ENCODE measurements at regions not wholly inside any gene's neighbourhood (a gene's known extent, or its start where the extent isn't known, plus 50 kb on each side); places are given as distances from the start of the nearest gene placed in this dataset.

DNA sequence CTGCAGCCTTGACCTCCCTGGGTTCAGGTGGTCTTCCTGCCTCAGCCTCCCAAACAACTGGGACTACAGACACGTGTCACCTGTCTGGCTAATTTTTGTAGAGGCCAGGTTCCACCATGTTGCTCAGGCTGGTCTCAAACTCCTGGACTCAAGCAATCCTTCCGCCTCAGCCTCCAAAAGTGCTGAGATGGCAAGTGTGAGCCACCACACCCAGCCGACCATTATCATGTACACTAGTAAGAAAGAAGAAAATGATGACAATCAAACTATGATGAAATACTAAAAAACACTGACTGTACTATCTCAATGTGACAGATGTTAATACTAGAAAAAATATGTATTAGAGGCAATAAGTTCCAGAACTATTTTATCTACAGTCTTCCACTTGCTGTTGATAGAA, 420.9 kb downstream of the TRIB2 start:
- in situ Hi-C loops (cut with HindIII; ENCODE audit: low sequenced_read_pairs) = no loop called here

DNA sequence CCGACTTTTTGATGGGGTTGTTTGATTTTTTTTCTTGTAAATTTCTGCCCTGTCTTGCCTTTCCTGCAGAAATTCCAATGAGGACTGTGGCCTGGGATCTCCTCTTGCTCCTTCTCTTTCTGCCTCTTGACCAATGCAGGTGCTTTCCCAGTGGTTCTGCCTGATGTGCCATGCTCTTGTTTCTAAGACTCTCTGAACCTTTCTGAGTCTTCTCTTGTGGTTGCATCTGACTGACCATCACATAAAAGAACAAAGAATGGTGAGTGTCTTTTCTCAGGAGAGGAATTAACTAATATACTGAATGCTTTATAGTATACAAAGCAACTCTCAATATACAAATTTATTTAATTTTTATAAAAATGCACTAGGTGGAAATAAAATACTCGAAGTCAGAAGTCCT, 424.6 kb downstream of the TRIB2 start:
- in situ Hi-C loops (cut with HindIII; ENCODE audit: low sequenced_read_pairs) = no loop called here

DNA sequence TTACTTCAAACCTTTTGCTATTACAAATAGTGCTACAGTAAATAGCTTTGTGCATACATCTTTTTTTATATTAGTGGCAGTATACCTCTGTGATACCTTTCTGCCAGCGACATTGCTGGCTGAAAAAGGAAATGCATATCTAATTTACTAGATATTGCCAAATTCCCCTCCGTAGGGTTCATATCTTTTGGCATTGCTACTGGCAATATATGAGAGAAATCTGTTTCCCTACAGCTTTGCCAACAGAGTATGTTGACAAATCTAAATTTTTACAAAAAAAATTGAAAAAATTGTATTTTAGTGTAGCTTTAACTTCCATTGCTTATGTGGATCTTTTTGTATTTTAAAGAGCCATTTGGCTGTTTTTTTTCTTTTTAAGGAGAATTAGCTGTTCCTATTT, 426.7 kb downstream of the TRIB2 start:
- in situ Hi-C loops (cut with HindIII; ENCODE audit: low sequenced_read_pairs) = no loop called here

DNA sequence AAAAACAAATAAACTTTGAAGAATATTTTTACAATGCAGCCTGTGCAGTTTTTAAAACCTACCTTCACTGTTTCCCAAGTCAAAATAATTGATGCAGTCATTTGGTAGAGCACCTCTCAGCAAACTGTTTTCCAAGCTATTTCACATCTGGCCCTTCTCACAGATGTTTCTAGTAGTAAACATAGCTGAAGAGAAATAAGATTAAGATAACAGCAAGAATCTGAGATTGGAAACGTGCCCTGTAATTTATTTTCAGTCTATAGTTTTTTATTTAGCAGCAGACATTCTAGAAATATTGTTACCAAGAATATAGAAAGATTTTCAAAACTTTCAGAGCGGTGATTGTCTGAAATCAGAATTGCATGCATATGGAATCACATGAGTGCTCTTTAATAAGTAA, 440.2 kb downstream of the TRIB2 start:
- in situ Hi-C loops (cut with HindIII; ENCODE audit: low sequenced_read_pairs) = no loop called here

DNA sequence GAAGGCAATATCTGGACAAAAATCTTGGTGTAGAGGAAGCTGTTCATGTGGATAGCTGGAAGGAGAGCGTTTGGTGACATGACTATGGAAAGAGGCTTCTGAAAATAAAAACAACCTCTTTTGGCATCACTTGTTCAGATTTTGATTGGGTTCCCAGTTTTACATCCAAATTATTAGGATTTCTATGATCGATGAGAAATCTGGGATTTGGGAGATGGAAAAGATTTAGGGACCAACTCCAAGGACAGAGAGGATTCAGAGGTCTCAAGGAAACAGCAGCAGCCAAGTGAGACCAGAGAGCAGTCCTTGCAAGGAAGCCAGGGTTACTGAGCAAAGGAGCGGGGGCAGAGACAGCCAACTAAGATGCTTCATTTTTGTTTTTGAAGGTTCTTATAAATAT, 441.7 kb downstream of the TRIB2 start:
- in situ Hi-C loops (cut with HindIII; ENCODE audit: low sequenced_read_pairs) = no loop called here

DNA sequence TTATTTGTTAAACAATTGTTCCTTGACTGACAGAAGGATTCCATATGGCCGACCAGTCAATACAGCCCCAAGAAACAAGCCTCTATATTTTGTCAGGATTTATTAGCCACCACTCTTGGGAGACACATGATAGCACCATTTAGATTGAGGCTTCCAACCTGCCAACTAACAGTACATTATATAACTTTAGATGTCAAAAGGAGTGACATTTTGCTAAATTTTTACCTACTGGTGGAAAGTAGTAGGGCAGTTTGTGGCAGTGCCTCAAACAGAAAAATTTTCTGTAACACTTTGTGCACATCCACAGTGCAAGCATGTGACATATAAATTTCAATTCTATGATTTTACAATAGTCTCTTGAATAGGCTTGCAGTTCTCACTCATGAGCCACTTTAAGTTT, 464.0 kb downstream of the TRIB2 start:
- in situ Hi-C loops (cut with HindIII; ENCODE audit: low sequenced_read_pairs) = no loop called here

DNA sequence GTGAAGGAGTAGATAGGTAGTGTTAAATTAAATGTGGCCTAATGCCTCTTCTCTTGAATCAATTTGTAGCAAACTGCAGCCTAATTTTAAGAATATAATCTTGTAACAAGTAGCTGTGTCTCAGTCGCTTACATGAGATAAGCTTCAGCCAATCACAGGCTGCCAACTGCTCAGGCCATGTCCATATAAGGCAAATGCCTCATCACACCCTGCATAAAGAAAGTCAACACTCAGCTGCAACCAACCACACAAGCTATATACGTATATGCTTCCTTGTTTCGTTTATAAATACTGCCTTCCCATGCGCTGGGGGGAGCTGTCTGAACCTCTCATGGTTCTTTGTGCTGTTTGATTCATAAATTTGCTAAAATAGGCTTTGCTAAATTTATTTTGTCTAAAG, 476.3 kb downstream of the TRIB2 start:
- in situ Hi-C loops (cut with HindIII; ENCODE audit: low sequenced_read_pairs) = no loop called here

DNA sequence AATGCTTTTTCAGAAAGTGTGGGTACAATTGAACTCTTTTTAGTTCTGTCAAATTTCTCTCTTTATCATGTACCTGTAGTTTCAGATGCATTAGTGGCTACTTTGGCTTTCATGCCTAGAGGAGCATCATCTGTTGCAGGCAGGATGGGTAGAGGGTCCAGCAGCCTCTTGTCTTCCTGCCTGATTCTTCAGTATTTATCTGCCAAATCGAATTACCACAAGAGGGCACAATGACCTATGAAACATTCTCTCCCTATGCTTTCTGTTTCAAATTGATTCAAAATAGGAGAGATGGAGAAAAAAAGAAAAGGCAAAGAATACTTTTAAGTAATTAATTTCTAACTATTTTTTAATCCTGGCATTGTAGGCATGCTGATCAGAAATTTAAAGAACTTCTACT, 477.2 kb downstream of the TRIB2 start:
- in situ Hi-C loops (cut with HindIII; ENCODE audit: low sequenced_read_pairs) = no loop called here

DNA sequence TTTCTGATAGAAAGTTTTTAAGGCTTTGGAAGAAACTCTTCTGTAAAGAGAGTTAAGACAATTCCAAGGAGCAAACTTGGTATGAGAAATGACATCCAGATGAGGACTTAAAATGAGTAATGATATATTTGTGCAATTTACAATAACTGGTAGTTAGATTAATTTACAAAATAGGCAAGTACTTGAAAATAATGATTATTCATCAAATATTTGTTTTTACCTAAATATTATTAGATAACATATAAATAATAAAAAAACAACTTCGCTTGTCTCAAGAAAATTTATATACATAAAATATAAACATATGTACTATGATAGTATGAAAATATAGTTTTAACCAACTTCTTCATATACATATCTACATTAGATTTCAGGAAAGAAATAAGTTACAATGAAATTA, 478.5 kb downstream of the TRIB2 start:
- in situ Hi-C loops (cut with HindIII; ENCODE audit: low sequenced_read_pairs) = no loop called here

DNA sequence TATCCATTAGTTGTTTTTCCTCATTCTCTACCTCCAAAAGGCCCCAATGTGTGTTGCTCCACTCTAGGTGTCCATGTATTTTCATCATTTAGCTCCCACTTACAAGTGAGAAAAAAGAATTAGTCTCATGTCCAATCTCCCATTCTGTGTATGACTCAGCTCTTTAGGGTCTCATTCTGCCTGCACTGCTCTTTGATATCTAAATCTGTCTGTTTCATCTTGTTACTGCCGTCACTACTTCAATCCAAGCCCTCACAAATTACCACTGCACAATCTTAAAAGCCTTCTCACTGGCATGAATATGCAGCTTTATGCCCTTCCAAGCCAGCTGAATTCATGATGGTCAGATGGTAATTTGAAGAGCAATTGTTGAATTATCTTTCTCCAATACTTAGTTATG, 480.5 kb downstream of the TRIB2 start:
- in situ Hi-C loops (cut with HindIII; ENCODE audit: low sequenced_read_pairs) = no loop called here

DNA sequence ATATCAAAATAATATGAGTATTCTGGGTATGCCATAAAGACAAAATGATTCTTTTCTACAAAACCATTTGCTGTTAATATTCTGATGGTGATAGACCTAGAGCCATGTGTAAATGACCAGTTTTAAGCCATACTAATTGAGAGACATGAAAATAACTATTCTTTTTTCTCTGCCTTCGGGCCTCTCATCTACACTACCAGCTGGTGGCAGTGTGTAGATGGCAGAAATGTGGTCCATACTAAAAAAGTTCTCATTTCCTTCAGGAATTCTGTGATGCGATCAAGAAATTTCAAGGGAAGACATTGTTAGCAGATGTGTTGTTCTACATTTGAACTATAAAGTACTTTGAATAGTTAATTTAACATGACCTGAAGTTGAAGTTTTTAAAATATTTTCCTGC, 485.2 kb downstream of the TRIB2 start:
- in situ Hi-C loops (cut with HindIII; ENCODE audit: low sequenced_read_pairs) = no loop called here

DNA sequence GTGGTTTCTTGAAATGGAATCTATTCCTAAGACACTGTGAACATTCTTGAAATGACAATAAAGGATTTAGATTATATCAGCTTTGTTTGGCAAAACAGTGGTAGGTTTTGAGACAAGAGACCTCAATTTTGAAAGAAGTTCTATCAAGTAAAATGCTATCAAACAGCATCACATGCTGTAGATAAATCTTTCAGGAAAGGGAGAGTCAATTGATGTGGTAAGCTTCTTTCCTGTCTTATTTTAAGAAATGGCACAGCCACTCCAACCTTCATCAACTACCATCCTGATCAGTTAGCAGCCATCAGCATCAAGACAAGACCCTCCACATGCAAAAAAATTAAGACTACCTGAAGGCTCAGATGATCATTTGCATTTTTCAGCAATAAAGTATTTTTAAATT, 495.4 kb downstream of the TRIB2 start:
- in situ Hi-C loops (cut with HindIII; ENCODE audit: low sequenced_read_pairs) = no loop called here

DNA sequence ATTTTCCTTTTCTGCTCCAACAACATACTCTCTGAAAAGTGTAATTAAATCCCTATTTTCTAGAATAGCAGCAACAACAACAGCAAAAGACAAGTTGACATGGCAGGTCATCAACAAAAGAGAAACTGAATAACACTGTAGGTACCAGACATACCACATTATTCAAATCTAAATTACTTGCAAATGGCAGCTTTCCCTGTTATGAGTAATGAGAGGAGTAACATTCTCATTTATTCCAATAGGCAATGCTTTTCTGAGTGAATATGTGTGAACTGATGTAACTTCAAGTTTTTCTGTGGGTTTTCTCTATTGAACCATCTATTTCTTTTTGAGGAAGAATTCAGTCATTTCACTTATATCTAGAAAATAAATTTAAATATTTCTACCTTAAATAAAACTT, 501.5 kb downstream of the TRIB2 start:
- in situ Hi-C loops (cut with HindIII; ENCODE audit: low sequenced_read_pairs) = no loop called here

DNA sequence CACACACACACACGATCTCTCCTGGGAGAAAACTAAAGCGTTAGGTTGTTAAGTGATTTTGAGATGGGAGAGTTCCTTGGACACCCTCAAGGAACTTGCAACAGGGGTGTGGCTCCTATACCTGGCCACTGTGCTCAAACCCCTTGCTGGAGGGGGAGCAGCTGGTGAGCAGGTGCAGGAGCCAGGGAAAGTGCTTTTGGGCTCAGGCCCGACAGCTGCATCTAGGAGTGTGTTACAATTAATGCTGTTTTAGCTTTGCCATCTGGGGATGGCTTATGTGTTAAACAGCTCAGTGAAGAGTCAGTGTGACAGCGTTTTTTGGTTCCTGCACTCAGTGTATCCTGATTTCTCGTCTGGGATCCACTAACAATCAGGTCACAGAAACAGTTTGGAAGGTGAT, 510.8 kb downstream of the TRIB2 start:
- in situ Hi-C loops (cut with HindIII; ENCODE audit: low sequenced_read_pairs) = no loop called here

DNA sequence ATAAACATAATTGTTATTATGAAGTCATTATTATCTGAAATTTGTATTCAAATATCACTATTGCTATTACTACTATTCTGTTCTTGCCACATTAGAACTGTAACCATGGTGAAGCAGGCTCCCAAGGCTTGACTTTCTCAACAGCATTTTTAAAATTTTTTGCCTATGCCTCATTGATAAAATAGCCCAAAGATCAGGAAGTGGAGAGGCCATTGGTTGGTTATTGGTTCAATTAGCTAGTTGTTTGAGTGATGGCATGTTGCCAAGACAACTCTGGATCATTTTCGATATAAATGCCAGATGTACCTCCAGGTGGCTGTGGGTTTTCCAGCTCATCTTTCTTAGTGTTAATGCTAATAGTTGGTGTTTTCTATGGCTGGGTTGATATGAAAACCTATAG, 513.5 kb downstream of the TRIB2 start:
- in situ Hi-C loops (cut with HindIII; ENCODE audit: low sequenced_read_pairs) = no loop called here

DNA sequence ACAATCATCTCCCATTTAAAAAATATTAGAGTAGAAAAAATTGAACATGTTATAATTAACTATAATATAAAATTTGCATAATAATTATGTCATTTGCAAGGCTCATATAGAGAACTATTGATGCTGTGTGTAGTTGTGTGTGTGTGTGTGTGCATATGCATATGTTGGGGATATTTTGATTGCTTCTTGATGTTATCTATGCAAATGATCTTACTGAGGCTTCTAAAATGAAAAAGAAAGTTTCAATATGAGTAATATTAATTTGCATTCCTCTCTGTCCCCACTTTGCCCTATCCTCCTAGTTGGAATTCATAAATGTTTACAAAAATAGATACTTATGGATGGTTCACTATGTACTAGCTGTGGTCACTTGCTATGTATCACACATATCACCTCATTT, 523.3 kb downstream of the TRIB2 start:
- in situ Hi-C loops (cut with HindIII; ENCODE audit: low sequenced_read_pairs) = no loop called here

DNA sequence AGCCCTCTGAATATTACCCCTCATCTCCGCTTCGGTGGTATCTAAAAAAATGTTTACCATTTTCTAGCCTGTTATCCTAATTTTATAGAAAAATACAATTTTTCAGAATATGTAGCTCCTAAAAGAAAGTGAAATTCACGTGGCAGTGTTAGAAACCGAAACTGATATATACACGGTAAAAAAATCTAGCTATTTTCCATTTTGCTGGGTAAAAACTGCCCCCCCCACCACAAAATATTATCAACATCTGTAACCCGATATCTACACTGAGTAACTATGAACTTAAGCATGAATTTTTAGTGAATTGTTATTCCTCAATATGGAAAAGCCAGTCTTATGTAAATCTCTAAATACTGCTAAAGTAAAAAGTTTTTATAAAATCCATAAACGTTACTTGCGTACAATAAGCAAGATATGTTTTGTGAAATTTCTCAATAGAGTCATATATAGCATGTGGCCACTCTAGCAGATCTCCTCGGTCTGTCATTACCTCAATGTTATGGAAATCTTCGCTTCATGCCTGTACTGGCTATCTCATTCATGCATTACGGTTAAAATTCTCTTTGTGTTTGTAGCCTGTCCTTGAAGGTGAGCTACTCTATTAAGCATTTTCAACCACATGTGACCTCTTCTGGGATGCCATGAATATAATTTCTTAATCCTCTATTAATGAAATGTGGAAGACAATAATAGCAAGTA, 524.2 kb downstream of the TRIB2 start:
- in situ Hi-C loops (cut with HindIII; ENCODE audit: low sequenced_read_pairs) = no loop called here

DNA sequence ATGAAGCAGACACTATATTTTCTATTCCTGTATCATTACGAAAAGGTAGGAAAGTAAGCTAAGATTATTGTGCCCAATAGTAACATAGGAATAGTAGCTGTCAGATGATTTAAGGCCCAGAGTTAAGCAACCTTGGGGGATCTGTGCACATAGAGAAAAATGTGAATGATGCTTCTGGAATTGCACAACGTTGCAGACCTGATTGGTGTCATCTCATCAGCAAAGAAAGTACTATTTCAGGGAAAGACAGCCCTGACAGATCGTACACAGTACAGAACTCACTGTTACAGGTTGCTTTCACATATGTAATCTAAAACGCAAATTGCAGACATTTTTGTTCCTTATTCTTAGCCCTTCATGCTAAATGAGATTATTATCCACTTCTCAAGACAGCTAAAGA, 535.9 kb downstream of the TRIB2 start:
- in situ Hi-C loops (cut with HindIII; ENCODE audit: low sequenced_read_pairs) = no loop called here

DNA sequence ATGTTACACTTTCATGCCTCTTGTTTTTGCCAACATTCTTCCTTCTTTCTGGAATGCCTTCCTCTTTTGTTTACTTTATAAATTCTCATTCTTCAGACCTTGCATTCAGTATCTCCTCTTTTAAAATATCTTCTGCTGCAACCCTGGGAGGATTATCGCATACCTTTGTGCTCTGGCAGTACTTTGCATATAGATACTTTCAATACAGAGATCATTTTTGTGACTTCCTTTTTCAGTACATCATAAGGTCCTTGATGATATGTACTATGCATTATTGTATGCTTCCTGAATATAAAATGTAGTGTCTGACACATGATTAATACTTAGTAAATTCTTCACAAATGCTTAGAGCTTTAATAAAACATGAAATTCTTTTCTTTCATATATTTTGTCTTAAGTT, 538.7 kb downstream of the TRIB2 start:
- in situ Hi-C loops (cut with HindIII; ENCODE audit: low sequenced_read_pairs) = no loop called here

DNA sequence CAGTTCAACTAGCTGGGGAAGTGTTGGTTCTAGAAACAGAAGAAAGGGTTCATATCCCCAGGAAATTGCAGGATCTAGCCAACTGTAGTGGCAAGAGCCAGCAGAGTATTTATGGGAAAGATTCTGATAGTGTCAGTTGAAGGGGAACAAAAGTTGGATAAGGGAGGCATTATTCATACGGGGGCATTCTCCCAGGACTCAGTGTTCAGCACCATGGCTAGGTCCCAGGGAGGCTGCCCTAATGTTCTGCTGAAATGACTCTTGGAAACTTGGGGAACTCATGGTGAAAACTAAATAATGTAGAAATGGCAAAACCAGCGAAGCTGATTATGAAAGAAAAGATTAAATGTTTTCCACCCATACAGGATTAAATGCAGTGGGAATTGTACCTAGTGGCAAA, 543.7 kb downstream of the TRIB2 start:
- in situ Hi-C loops (cut with HindIII; ENCODE audit: low sequenced_read_pairs) = no loop called here

DNA sequence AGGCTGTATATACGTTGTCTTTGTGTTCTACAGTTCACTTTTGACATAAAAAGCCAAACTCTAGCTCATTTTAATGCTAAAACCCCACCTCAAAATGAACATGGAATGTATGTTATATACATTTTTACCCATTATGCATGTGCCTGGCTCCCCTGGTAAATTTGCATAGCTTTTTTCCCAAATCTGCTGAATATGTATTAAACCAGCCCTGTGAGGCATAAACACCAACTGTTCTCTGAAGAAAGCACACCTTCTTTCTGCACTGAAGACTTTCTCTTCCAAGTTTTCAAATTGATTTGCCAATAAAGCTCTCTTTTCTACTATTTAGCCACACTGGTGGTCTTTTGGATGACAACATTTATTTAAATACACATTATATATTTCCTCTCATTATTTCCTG, 549.4 kb downstream of the TRIB2 start:
- in situ Hi-C loops (cut with HindIII; ENCODE audit: low sequenced_read_pairs) = no loop called here

DNA sequence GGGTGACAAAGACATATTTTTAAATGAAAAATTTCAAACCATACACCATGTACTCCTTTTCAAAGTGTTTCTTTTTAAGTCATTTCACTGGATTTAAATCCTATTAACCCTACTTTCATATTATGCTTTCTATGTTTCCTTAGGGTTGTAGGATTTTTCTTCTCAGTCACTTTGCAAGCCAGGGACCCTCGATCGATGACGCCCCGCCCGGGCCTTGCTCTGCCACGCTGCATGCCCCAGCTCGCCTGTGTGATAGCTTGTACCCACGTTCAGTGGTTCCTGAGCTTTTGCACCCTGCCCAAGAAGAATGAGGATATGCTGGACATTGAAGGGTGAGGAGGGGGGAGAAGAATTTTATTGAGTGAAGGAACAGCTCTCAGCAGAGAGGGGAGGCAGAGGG, 568.0 kb downstream of the TRIB2 start:
- in situ Hi-C loops (cut with HindIII; ENCODE audit: low sequenced_read_pairs) = no loop called here

DNA sequence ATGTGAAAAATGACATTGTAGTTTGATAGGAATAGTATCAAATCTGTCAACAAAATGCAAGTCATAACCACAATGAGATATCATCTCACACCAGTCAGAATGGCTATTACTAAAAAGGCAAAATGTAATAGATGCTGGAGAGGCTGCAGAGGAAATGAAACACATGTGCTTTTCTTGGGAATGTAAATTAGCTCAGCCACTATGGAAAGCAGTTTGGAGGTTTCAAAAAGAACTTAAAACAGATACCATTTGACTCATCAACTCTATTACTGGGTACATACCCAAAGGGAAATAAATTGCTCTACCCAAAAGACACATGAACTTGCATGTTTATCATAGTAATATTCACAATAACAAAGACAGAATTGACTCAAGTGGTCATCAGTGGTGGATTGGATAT, 572.6 kb downstream of the TRIB2 start:
- in situ Hi-C loops (cut with HindIII; ENCODE audit: low sequenced_read_pairs) = no loop called here

DNA sequence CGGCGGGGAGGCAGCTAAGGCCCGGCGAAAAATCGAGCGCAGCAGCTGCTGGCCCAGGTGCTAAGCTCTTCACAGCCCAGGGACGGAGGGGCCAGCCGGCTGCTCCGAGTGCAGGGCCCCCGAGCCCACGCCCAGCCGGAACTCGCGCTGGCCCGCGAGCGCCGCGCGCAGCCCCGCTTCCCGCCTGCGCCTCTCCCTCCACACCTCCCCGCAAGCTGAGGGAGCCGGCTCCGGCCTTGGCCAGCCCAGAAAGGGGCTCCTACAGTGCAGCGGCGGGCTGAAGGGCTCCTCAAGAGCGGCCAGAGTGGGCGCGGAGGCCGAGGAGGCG, 591.7 kb downstream of the TRIB2 start:
- in situ Hi-C loops (cut with HindIII; ENCODE audit: low sequenced_read_pairs) = loop anchor here (5.0 kb wide), 1 partner anchor 454 kb away; no protein-coding TSS in a partner anchor
